ENCODE measurements at regions not wholly inside any gene's neighbourhood (a gene's known extent, or its start where the extent isn't known, plus 50 kb on each side); places are given as distances from the start of the nearest gene placed in this dataset.

GRCh38 chr9:79911724-79912123, 340.0 kb downstream of the TLE4 start:
- no peak for TF ChIP-seq CTCF (IDR thresholded peaks at IDR 0.05; ENCODE audit: poor library complexity)
- TF ChIP-seq EZH2 (IDR thresholded peaks at IDR 0.05; ENCODE audit: borderline replicate concordance) = no peak

All from hepatocyte (in vitro differentiated cells).